ENCODE measurements at regions not wholly inside any gene's neighbourhood (a gene's known extent, or its start where the extent isn't known, plus 50 kb on each side); places are given as distances from the start of the nearest gene placed in this dataset.
A peak's percentile ranks its signal among the peaks of the same experiment; 100 is the strongest.

- Histone ChIP-seq H3K4me3 (no peak overlapping the region), H3K4me1 (peaks cover 0 to 2% of the 10 kb centered on the region in 2 donors), H3K9me3 (no peaks in the 10 kb centered on the region), H3K36me3 (no peaks in the 10 kb centered on the region), H3K27ac (no peak overlapping the region), H3K27me3 (no peaks in the 10 kb centered on the region)
- DNase-seq, result peak in 1 of 2 donors; percentile 11
- ATAC-seq, result peak; percentile 71 to 82
- intact Hi-C loops (cut with DNase I; ENCODE audit: low total_unique reads) (no loop called here), in situ Hi-C loops (cut with MboI; ENCODE audit: low sequenced_read_pairs in 4 of 4) (no loop called here)
- TF ChIP-seq POLR2A (IDR thresholded peaks at IDR 0.05), result no peak
- no peak for TF ChIP-seq CTCF (IDR thresholded peaks at IDR 0.05 in 4 of 5, conservative IDR thresholded peaks at IDR 0.05 in 1 of 5)
Observed at GRCh38 chr14:32004300-32004699, 72.8 kb upstream of the ARHGAP5 start.

- no peak for TF ChIP-seq POLR2A (IDR thresholded peaks at IDR 0.05)
- no peak for TF ChIP-seq CTCF (IDR thresholded peaks at IDR 0.05 in 4 of 5, conservative IDR thresholded peaks at IDR 0.05 in 1 of 5)
- no peaks in the 10 kb centered on the region for H3K36me3 ChIP-seq
- ATAC-seq, result no peak
- H3K27me3 ChIP-seq, result no peaks in the 10 kb centered on the region
- H3K4me3 ChIP-seq, result no peak overlapping the region
- in situ Hi-C loops (cut with MboI; ENCODE audit: low sequenced_read_pairs in 4 of 4), result no loop called here
- intact Hi-C loops (cut with DNase I; ENCODE audit: low total_unique reads), result no loop called here
- no peaks in the 10 kb centered on the region for H3K9me3 ChIP-seq
- no peak for DNase-seq
- H3K27ac ChIP-seq, result no peak overlapping the region
- H3K4me1 ChIP-seq, result peaks cover 0 to 2% of the 10 kb centered on the region in 2 donors
Observed at GRCh38 chr14:32005628-32006027, 71.5 kb upstream of the ARHGAP5 start.

GRCh38 chr14:32006263-32007110 is 70.6 kb upstream of the ARHGAP5 start:
- DNase-seq (no peak), ATAC-seq (no peak)
- intact Hi-C loops (cut with DNase I; ENCODE audit: low total_unique reads), result no loop called here
- no peaks in the 10 kb centered on the region for H3K36me3 ChIP-seq
- no peak overlapping the region for H3K27ac ChIP-seq
- H3K9me3 ChIP-seq, result no peaks in the 10 kb centered on the region
- H3K4me1 ChIP-seq, result peaks cover 0 to 2% of the 10 kb centered on the region in 2 donors
- TF ChIP-seq POLR2A (IDR thresholded peaks at IDR 0.05), result no peak
- no peak for TF ChIP-seq CTCF (IDR thresholded peaks at IDR 0.05 in 4 of 5, conservative IDR thresholded peaks at IDR 0.05 in 1 of 5)
- in situ Hi-C loops (cut with MboI; ENCODE audit: low sequenced_read_pairs in 4 of 4), result no loop called here
- no peak overlapping the region for H3K4me3 ChIP-seq
- no peaks in the 10 kb centered on the region for H3K27me3 ChIP-seq

- intact Hi-C loops (cut with DNase I; ENCODE audit: low total_unique reads), result no loop called here
- Histone ChIP-seq H3K4me3 (no peak overlapping the region), H3K27me3 (no peaks in the 10 kb centered on the region), H3K4me1 (peaks cover 0 to 2% of the 10 kb centered on the region in 2 donors), H3K27ac (peak overlapping the region in 1 of 4 donors; percentile 28), H3K9me3 (no peaks in the 10 kb centered on the region), H3K36me3 (no peaks in the 10 kb centered on the region)
- in situ Hi-C loops (cut with MboI; ENCODE audit: low sequenced_read_pairs in 4 of 4), result no loop called here
- DNase-seq, result no peak
- ATAC-seq, result no peak
- TF ChIP-seq POLR2A (IDR thresholded peaks at IDR 0.05) (no peak), CTCF (IDR thresholded peaks at IDR 0.05 in 4 of 5, conservative IDR thresholded peaks at IDR 0.05 in 1 of 5) (no peak)
Observed at GRCh38 chr14:32007755-32008362, 69.2 kb upstream of the ARHGAP5 start.

Measured in gastrocnemius medialis (tissue), 4 donors.